Heart right ventricle (tissue), 16 donors: ENCODE measurements at regions not wholly inside any gene's neighbourhood (a gene's known extent, or its start where the extent isn't known, plus 50 kb on each side); places are given as distances from the start of the nearest gene placed in this dataset.

ENCODE experiments used
- ATAC-seq, 8 donors: fragments of 200-7000 bp; cut with Tn5 transposase; one replicate each; pipeline ENCODE4 v1.9.1; 2020; ENCODE audit warnings: mild to moderate bottlenecking in 8 of 8, moderate library complexity in 8 of 8, moderate number of reproducible peaks in 1 of 8
- DNase-seq, 2 donors: peaks; one replicate each; pipeline ENCODE4 v3.0.0-alpha.2; 2020
- H3K27ac ChIP-seq, 10 donors: fragments of 200-600 bp; sonication (generic) in 2 of 10; one replicate each; pipeline versions ENCODE4 v1.5.0 to v1.8.0; 2020 to 2022; ENCODE audit warnings: mild to moderate bottlenecking in 3 of 10
- H3K27me3 ChIP-seq, 7 donors: fragments of 200-600 bp; one replicate each; pipeline ENCODE4 v1.8.0; 2021 to 2022; ENCODE audit warnings: mild to moderate bottlenecking in 2 of 7
- H3K36me3 ChIP-seq, 9 donors: fragments of 200-600 bp; sonication (generic) in 1 of 9; one replicate each; pipeline versions ENCODE4 v1.5.0 to v1.8.0; 2020 to 2022; ENCODE audit warnings: mild to moderate bottlenecking in 2 of 9
- H3K4me1 ChIP-seq, 9 donors: fragments of 200-600 bp; sonication (generic) in 1 of 9; one replicate each; pipeline versions ENCODE4 v1.5.0 to v1.8.0; 2020 to 2022; ENCODE audit warnings: mild to moderate bottlenecking in 4 of 9
- H3K4me3 ChIP-seq, 10 donors: fragments of 200-600 bp; sonication (generic) in 2 of 10; one replicate each; pipeline versions ENCODE4 v1.5.0 to v1.8.0; 2020 to 2022; ENCODE audit warnings: mild to moderate bottlenecking in 7 of 10, moderate library complexity in 2 of 10
- H3K9me3 ChIP-seq, 11 donors: fragments of 200-600 bp in 10 of 11; sonication (generic) in 2 of 11; one replicate each; pipeline versions ENCODE4 v1.5.0 to v1.8.0; 2013 to 2022; ENCODE audit warnings: mild to moderate bottlenecking in 2 of 11, control low read depth in 1 of 11, moderate library complexity in 1 of 11
- WGBS, 2 donors: extraction: QIAGEN DNeasy Blood & Tissue Kit; methylation state at CpG; one replicate each; pipeline ENCODE4 v1.1.7; 2013; ENCODE audit warnings: inconsistent platforms in 1 of 2; 5-methylcytosine and 5-hydroxymethylcytosine counted together
- intact Hi-C, 10 donors: fragments of 100-400 bp; cut with DNase I; formaldehyde crosslinking; loops; one replicate each; pipeline versions ENCODE4 v1.11.1 to v1.14.2; 2022
- TF ChIP-seq, protein P1 (sequence below), 9 donors: fragments of 200-600 bp; sonication (generic) in 2 of 9; IDR thresholded peaks; one replicate each; pipeline versions ENCODE4 v1.5.0 to v1.8.0; 2021 to 2022; ENCODE audit warnings: antibody characterized with exemption in 9 of 9, mild to moderate bottlenecking in 5 of 9, moderate library complexity in 1 of 9
- donor health status: Arrhythmogenic right ventricular cardiomyopathy.
- donor health status: ischemic (EF 13 %, LVEDD 7.1; RV severe dilation, severe dysfunction).
- donor health status: healthy with polysubstance abuse.
- donor health status: DM: no; HTN: yes; CAD: no.
- donor health status: DM: no; HTN: no; CAD: no.
- donor health status: ischemic (EF 25% LVEDD 6.9; RV normal size, moderate dysfunction).
- donor health status: ischemic (EF 25% LVEDD 5.7; RV mildly dilated, moderate dysfunction).
- donor health status: healthy.
- donor health status: DM: yes; HTN: yes; CAD: no.
- donor health status: Ischemic cardiomyopathy.
- donor health status: ischemic (EF 35%, LVEDD 5.7; RV mildly dilated, moderate dysfunction).
- donor health status: nonischemic (EF 11% LVEDD 7.7; RV severe dilation, severe dysfunction).
- donor health status: DM: yes; HTN: yes; CAD: no.
- donor health status: PGD.
- donor health status: ischemic (EF 29% LVEDD 5.4; RV normal size, mild dysfunction).
- donor health status: nonischemic (EF 23%, LVEDD 6.1; RV moderate dilation, normal function).

DNA sequence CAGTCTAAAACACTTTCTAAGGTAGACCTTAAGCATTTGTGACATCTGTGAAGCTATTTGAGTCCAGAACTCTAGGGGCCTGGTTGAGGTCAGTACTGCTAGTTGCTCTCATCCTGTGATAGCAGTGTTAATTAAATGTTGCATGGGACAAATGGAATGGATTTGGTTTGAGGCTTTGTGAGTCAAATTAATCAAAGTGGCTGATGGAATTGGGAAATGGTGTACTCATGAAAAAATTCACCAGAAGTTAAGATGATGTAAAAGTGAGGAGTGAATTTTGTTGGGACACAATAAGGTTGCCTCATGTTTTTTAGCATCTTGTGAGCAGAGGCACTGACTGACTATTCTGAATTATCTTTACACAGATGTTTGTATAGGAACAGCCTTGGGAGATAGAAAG lies 99.2 kb upstream of the ARSJ start:
- Histone ChIP-seq H3K9me3 (peaks cover 0 to 6% (median 0%) of the 10 kb centered on the region in 11 donors), H3K27me3 (no peaks in the 10 kb centered on the region), H3K4me1 (peaks cover 0 to 4% (median 0%) of the 10 kb centered on the region in 9 donors), H3K27ac (no peak overlapping the region), H3K36me3 (no peaks in the 10 kb centered on the region), H3K4me3 (no peak overlapping the region)
- TF ChIP-seq, protein P1, sequence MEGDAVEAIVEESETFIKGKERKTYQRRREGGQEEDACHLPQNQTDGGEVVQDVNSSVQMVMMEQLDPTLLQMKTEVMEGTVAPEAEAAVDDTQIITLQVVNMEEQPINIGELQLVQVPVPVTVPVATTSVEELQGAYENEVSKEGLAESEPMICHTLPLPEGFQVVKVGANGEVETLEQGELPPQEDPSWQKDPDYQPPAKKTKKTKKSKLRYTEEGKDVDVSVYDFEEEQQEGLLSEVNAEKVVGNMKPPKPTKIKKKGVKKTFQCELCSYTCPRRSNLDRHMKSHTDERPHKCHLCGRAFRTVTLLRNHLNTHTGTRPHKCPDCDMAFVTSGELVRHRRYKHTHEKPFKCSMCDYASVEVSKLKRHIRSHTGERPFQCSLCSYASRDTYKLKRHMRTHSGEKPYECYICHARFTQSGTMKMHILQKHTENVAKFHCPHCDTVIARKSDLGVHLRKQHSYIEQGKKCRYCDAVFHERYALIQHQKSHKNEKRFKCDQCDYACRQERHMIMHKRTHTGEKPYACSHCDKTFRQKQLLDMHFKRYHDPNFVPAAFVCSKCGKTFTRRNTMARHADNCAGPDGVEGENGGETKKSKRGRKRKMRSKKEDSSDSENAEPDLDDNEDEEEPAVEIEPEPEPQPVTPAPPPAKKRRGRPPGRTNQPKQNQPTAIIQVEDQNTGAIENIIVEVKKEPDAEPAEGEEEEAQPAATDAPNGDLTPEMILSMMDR (IDR thresholded peaks at IDR 0.05): no peak
- ATAC-seq (no peak), DNase-seq (no peak)
- intact Hi-C loops: loop anchor here in 6 of 10 donors (10.0 kb wide), 5 partner anchors 124 to 684 kb away; no protein-coding TSS in a partner anchor

DNA sequence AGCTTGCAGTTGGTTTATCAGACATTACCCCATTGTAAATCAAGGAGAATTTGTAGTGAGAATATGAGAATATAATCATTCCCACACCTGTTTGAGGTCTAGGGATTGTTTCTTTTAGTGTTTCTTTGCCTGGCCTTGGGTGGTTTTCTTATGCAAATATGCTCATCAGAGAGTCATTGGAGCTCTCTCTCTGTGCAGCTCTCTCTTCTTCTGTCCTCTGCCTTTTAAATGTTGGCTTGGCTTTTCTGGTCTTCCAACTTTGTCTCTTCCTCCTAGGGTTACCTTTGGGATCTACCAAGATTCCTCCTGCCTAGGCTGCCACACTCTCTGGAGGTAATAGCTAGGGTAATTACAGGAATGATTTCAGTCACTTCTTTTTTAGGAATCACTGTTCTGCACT lies 102.3 kb upstream of the ARSJ start:
- Histone ChIP-seq H3K36me3 (no peaks in the 10 kb centered on the region), H3K27ac (no peak overlapping the region), H3K27me3 (no peaks in the 10 kb centered on the region), H3K9me3 (no peaks in the 10 kb centered on the region), H3K4me1 (peaks cover 0 to 4% (median 0%) of the 10 kb centered on the region in 9 donors), H3K4me3 (no peak overlapping the region)
- TF ChIP-seq, protein P1 (IDR thresholded peaks at IDR 0.05): no peak
- no peak for DNase-seq
- intact Hi-C loops: no loop called here
- no peak for ATAC-seq

DNA sequence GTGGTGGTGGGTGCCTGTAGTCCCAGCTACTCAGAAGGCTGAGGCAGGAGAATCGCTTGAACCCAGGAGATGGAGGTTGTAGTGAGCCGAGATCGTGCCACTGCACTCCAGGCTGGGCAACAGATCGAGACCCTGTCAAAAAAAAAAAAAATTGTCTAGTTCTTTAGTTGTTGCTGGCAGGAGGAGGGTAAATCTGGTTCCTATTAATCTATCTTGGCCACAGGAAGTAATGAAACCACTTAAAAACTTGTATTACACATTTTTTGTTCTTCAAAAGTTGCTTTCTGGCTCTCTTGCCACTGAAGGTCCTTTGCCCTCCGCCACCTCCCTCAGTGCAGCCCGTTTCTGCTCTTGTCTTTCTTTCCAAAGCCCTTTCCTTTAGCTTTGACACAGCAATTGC lies 102.9 kb upstream of the ARSJ start:
- peaks cover 0 to under 1% (median 0%) of the 10 kb centered on the region in 9 donors for H3K4me1 ChIP-seq
- no peak overlapping the region for H3K27ac ChIP-seq
- H3K36me3 ChIP-seq: no peaks in the 10 kb centered on the region
- intact Hi-C loops: no loop called here
- TF ChIP-seq, protein P1 (IDR thresholded peaks at IDR 0.05): no peak
- ATAC-seq (no peak), DNase-seq (no peak)
- H3K9me3 ChIP-seq: no peaks in the 10 kb centered on the region
- H3K27me3 ChIP-seq: no peaks in the 10 kb centered on the region
- H3K4me3 ChIP-seq: no peak overlapping the region
- 81 to 90% methylated on average over 6 of the region's 6 CpGs for WGBS, 2 donors

DNA sequence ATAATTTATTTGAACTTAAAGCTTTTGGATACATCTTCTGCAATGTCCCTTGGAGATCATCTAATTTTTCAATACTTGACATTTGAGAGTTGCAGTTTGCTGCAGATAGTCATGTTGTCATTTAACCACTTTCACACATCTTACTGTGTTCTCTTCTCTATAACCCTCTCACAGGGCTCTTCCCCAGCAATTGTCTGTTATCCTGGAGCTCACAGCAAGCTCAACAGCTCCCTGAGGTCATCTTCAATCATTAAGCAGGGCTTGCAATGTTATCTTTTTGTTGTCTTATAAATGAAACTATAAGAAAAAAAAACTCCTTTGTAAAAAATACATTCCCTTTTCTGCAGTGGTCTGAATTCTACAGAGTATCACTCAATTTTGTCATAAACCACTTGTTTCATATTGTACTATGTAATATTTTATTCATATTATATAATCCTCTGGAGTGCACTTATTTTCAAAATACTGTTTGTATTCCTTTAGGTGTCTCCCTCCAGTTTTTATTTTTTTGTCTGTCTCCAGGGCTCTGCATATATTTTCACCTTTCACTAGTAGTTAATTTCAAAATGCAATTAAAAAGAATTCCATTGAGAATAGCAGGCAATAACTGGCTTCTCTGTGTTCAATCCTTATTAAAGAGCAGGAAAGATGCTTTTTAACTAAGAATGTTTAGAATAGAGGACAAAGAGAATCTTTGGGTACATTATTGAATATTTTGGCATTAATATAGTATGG lies 106.3 kb upstream of the ARSJ start:
- Histone ChIP-seq H3K4me1 (no peaks in the 10 kb centered on the region), H3K36me3 (no peaks in the 10 kb centered on the region), H3K4me3 (no peak overlapping the region), H3K9me3 (no peaks in the 10 kb centered on the region), H3K27me3 (no peaks in the 10 kb centered on the region), H3K27ac (no peak overlapping the region)
- intact Hi-C loops: no loop called here
- DNase-seq (no peak), ATAC-seq (no peak)
- TF ChIP-seq, protein P1 (IDR thresholded peaks at IDR 0.05): no peak
